CD4-positive, alpha-beta T cell treated with Interleukin-21 for 1 hour (primary cell): ENCODE measurements at regions not wholly inside any gene's neighbourhood (a gene's known extent, or its start where the extent isn't known, plus 50 kb on each side); places are given as distances from the start of the nearest gene placed in this dataset.
A peak's percentile ranks its signal among the peaks of the same experiment; 100 is the strongest.
"Not testable (repeated sequence)": the region's sequence is repeated elsewhere in the genome, so short reads cannot be mapped to it uniquely, and the experiment has no call there.

ENCODE experiments used
- DNase-seq: peaks from one replicate; pipeline ENCODE4 v3.0.0-alpha.2; 2020

GRCh38 chr5:62825623-62826220, 247.1 kb downstream of the LRRC70 start:
- DNase-seq = no peak

GRCh38 chr5:62824936-62825335, 246.3 kb downstream of the LRRC70 start:
- DNase-seq = no peak

- DNase-seq = not testable (repeated sequence)
Observed at GRCh38 chr5:62817043-62817442, 238.4 kb downstream of the LRRC70 start.

GRCh38 chr5:62814991-62815390, 236.4 kb downstream of the LRRC70 start:
- no peak for DNase-seq

GRCh38 chr5:62812621-62813255, 234.1 kb downstream of the LRRC70 start:
- no peak for DNase-seq

GRCh38 chr5:62804819-62805218, 226.2 kb downstream of the LRRC70 start:
- not testable (repeated sequence) for DNase-seq

GRCh38 chr5:62795926-62796325, 217.3 kb downstream of the LRRC70 start:
- no peak for DNase-seq

- no peak for DNase-seq
Observed at GRCh38 chr5:62794456-62794855, 215.8 kb downstream of the LRRC70 start.

- DNase-seq = no peak
Observed at GRCh38 chr5:62791059-62791458, 212.4 kb downstream of the LRRC70 start.

- no peak for DNase-seq
Observed at GRCh38 chr5:62790348-62790747, 211.7 kb downstream of the LRRC70 start.

- DNase-seq = no peak
Observed at GRCh38 chr5:62786099-62786498, 207.5 kb downstream of the LRRC70 start.

GRCh38 chr5:62785588-62785987, 207.0 kb downstream of the LRRC70 start:
- no peak for DNase-seq

GRCh38 chr5:62783374-62784057, 204.9 kb downstream of the LRRC70 start:
- no peak for DNase-seq

GRCh38 chr5:62780888-62781287, 202.3 kb downstream of the LRRC70 start:
- DNase-seq = no peak

GRCh38 chr5:62780230-62780629, 201.6 kb downstream of the LRRC70 start:
- DNase-seq = no peak

GRCh38 chr5:62779010-62779422, 200.4 kb downstream of the LRRC70 start:
- peak; percentile 43 for DNase-seq

GRCh38 chr5:62778316-62779009, 199.8 kb downstream of the LRRC70 start:
- no peak for DNase-seq

- DNase-seq = not testable (repeated sequence)
Observed at GRCh38 chr5:62777081-62777480, 198.5 kb downstream of the LRRC70 start.

GRCh38 chr5:62776592-62776991, 198.0 kb downstream of the LRRC70 start:
- not testable (repeated sequence) for DNase-seq

GRCh38 chr5:62773460-62773859, 194.8 kb downstream of the LRRC70 start:
- no peak for DNase-seq

GRCh38 chr5:62771341-62771740, 192.7 kb downstream of the LRRC70 start:
- no peak for DNase-seq

GRCh38 chr5:62767650-62768049, 189.0 kb downstream of the LRRC70 start:
- DNase-seq = no peak

- no peak for DNase-seq
Observed at GRCh38 chr5:62767077-62767476, 188.5 kb downstream of the LRRC70 start.

GRCh38 chr5:62762503-62762902, 183.9 kb downstream of the LRRC70 start:
- DNase-seq = no peak
